ENCODE measurements at regions not wholly inside any gene's neighbourhood (a gene's known extent, or its start where the extent isn't known, plus 50 kb on each side); places are given as distances from the start of the nearest gene placed in this dataset.

DNA sequence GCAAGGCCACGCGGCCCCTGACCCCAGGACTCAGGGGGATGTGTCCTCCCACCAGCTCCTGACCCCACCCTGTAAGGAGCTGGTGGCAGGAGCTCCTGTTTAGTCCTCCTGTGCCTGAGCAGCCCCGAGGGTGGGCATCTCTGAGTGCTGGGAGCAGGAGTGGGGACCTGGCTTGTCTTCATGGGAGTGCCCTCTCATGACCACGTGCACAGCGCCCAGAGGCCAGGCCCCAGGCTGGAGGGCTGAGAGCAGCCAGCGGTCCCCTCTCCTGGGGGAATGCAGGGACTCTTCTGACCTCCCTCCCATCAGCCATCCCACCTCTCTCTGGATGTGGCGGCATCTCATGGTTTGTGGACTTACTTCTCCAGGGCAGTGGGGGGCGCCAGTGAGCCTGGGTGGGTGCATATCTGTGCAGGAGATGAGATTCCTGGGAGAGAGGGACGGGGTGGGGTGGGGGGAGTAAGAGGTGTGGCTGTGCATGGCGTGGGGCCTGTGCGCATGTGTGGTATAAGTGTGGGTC lies 205.6 kb downstream of the TBC1D2B start:
- TF ChIP-seq, protein P1, sequence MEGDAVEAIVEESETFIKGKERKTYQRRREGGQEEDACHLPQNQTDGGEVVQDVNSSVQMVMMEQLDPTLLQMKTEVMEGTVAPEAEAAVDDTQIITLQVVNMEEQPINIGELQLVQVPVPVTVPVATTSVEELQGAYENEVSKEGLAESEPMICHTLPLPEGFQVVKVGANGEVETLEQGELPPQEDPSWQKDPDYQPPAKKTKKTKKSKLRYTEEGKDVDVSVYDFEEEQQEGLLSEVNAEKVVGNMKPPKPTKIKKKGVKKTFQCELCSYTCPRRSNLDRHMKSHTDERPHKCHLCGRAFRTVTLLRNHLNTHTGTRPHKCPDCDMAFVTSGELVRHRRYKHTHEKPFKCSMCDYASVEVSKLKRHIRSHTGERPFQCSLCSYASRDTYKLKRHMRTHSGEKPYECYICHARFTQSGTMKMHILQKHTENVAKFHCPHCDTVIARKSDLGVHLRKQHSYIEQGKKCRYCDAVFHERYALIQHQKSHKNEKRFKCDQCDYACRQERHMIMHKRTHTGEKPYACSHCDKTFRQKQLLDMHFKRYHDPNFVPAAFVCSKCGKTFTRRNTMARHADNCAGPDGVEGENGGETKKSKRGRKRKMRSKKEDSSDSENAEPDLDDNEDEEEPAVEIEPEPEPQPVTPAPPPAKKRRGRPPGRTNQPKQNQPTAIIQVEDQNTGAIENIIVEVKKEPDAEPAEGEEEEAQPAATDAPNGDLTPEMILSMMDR (IDR thresholded peaks at IDR 0.05): peak in 1 of 12 donors; percentile 4
- TF ChIP-seq POLR2A (IDR thresholded peaks at IDR 0.05): no peak

All from heart left ventricle (tissue), 13 donors.